NCI-H1048 (cell line): ENCODE measurements at regions not wholly inside any gene's neighbourhood (a gene's known extent, or its start where the extent isn't known, plus 50 kb on each side); places are given as distances from the start of the nearest gene placed in this dataset.
"Not testable (repeated sequence)": the region's sequence is repeated elsewhere in the genome, so short reads cannot be mapped to it uniquely, and the experiment has no call there.

Experiments used
- DNase-seq: peaks from one replicate; lab custom pipeline; 2025; lab: John Stamatoyannopoulos, UW

DNA sequence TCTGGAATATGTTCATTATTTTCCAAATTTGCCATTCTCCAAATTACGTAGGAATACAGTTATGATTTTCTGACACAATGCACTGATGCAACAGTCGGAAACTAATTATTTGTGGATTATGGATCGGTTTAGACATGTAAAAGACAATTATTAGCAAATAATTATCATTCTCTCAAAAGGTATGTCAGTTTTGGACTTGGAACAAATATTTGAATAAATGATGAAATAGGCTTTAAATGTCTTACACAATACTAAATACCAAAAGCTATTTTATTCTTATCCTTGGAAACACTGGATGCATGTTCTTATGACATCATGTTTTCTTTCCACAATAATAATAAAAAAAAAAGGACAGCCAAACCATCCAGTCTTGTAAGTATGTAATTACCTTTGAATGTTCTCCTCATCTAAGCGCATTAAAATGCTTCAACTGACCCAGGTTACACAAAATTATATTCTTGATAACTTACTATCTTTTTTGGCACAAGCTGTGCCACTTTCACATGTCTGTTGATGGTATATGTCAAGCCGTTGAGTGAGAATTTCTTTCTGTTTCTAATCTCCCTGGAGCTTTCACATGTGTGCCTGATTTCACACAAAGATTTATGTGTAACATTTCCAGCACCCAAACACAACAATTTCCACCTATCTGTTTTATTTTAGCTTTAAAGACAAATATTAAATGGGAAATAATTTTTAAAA lies 238.5 kb upstream of the ZNF385D start:
- no peak for DNase-seq

DNA sequence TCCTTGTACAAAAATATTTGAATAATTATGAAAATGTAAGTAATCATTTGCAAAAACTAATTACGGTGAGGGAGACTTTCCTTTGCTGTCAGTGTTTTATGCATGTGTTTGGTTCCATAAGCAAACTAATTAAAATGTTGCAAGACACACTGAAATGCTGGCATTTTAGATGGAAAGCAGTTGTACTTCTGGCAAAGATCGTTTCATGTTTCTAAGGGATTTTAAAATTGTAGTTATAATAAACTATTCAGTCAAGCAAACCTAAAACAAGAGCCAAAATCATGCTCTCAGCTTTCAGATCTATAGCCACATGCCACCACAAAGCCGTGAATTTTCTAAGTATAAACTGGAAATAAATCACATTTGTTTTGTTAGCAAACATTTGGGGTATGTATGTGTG lies 240.1 kb upstream of the ZNF385D start:
- no peak for DNase-seq

DNA sequence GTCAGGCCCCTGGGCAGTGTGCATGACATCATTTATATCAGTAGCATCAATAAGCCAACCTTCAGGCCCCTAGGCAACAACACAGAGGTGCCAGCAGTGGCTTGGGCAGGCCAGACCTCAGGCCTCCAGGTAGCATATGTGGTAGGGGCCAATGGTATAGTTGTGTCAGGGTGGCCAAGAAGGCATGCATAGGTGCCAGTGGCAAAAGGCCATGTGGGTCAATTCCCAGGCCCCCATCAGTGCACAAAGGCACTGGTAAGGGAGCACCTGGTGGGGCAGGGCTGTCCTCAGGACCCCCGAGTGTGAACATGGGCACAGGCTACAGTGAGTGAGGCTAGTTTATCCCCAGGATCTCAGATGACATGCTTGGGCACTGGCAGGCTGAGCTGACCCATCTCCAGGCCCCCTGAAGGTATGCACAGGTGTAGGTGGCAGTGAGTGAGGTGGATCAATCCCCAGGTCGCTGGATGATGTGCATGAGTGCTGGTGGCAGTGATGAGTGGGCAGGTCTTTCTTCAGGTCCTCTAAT lies 244.1 kb upstream of the ZNF385D start:
- DNase-seq: no peak

DNA sequence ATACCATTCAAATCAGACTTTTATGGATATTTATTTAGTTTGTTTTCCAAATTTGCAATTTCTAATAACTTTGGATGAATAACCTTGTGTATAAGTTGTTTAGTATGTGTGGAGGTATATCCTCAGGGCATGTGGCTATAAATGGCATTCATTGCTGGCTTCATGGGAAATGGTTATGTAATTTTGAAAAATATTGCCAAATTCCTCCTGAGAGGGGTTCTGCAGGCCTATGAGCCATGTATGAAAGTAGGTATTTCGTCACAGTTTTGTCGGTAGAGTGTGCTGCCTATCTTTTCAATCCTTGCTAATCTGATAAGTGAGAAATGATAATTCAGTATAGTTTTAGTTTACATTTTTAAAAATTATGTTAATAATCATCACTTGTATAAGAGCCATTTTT lies 256.4 kb upstream of the ZNF385D start:
- DNase-seq: no peak

DNA sequence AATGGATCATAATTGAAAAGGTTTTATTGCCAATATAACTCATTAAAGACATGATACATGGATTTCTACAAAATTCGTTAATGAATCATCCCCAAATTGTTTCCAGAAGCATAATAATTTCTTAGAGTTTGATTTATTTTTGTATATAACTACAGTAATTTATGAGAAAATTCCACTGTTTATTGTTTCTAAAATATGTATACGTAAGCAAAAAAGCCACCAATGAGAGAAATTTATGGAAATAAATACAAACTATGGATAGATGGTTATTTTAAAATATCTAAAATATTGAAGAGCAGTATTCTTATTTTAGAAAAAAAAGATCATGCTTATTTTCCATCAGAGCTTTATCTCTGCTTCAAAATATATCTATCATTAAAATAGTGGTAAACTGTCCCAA lies 260.0 kb upstream of the ZNF385D start:
- DNase-seq: no peak

DNA sequence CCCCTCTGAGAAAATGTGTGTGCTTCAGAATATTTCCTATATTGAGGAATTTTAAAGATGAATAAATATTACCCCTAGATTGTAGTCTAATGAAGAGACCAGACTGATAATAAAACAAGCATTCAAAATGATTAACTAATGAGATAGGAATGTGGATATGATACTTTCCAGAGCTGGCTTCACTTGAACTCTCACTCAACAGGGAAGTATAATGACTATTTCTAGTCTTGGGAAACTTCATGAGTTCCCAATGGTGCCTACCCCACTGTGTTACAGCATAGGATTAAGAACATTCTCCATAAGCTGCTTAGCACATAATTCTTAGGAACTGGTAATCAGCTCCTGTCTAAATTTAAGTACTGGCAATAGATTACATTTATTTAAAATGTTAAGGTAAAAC lies 261.5 kb upstream of the ZNF385D start:
- DNase-seq: no peak

DNA sequence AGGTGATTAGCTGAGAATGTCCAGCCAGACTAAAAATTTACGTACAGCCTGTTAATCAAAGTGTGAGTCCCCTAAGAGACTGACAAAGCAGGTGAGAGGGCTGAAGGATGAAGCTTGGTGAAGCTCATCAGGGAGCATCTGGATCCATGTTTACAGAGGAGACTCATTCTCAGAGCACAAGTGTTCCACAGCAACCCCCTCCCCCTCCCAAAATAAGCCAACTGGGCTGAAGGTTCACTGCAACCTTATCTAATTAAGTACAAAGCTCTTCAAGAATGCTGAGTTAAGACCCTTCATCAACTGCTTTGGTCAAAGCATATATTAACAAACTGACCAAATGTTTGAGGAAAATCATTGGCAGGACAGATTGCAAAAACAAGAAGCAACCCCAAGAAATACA lies 262.6 kb upstream of the ZNF385D start:
- no peak for DNase-seq

DNA sequence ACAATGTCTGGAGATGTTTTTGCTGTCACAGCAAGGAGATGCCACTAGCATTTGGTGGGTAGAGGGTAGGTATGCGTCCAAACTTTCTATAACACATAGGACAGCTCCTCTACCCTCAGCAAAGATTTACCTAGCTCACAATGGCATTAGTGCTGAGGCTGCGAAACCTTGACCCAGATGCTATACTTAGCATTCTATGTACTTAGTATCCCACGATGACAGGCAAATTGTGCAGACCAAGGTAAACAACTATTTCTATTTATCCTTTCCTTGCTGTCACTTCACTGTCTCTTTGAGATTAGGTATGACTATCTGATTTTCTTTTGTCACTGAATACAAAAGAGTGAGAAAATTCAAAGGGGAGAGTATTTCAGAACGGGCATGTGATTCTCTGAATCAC lies 265.2 kb upstream of the ZNF385D start:
- DNase-seq: no peak

DNA sequence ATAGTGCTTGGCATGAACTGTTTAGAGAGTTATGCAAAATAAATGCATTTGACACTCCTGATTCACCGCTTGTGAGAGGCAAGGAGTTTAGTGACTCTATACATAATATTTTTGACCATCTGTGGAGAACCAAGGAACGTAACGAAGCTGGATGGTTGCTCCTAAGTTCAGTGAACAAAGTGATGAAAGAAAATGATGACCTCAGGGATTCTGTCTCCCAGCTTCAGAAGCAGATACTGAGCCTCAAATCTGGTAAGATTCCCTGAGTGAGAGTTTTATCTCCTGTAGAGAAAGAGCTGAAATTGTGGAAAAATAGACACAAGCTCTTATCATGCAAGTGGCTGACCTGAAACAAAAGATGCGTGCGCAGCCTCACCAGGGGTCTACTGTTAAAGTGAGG lies 273.6 kb upstream of the ZNF385D start:
- DNase-seq: not testable (repeated sequence)

DNA sequence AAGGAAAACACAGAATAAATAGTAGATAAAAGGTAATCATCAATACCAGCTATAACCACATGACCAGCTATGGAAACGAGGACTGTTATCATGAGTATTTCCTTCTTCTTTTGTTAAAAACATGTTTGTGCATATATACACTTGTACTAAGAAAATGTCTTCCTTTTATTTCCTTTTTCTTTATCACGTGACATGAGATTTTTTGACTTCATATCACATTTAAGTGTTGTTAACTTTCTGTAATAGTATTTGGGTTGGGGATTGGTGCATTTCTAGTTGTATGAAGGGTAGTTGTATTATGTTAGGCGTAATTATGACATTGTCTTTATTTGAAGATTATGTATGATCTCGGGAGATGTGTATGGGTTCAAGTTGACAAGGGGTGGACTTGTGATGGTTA lies 278.5 kb upstream of the ZNF385D start:
- no peak for DNase-seq

DNA sequence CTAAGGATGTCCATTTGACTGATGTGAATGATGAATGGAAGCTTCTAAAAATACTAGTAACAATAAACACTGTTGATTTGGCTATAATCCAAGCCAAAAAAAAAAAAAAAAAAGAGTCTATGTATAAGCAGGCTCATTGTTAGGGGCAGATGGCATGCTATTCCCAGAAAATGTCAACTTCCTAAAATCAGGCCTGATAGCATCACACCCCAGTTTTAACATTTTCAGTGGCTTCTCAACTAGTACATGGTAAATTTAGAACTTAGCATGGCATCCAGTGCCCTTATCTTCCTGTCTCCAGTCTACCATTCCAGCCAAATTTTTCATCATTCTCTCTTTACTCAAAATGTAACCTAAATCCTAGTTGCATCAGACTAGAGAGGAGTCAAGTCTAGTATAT lies 288.2 kb upstream of the ZNF385D start:
- no peak for DNase-seq

DNA sequence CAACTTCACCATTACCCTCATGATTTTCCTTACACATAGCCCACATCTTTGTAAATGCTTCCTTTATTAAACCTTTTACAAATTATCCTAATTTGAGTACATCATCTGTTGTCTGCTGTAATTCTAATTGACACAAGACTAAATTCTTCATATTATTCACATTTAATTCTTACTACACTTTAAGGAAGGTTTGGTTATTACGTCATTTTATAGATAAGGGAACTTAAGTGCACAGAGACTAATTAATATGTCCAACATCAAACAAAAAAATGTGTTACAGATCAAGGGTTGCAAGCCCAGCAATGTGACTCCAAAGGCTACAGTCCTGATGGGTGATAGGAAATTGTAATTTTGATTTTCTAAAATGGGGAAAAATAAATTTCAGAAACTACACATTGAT lies 289.1 kb upstream of the ZNF385D start:
- DNase-seq: no peak

DNA sequence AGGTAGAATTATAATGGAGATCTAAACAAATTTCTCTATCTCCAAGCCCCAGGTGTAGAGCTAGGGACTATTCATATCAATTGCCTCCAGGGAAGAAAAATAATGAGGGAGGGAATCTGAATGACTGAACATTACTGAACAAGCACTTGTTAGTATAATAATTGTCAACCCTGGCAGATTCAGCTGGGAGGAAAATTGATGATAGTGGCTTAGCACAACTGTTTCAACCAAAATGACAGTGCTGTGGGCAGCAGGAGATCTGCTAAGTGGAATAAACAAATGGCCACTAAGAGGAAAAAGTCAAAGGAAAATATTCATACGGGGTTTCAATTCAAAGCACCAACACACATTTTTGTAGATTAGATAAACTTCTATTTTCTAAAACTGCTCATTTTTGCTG lies 294.9 kb upstream of the ZNF385D start:
- no peak for DNase-seq

DNA sequence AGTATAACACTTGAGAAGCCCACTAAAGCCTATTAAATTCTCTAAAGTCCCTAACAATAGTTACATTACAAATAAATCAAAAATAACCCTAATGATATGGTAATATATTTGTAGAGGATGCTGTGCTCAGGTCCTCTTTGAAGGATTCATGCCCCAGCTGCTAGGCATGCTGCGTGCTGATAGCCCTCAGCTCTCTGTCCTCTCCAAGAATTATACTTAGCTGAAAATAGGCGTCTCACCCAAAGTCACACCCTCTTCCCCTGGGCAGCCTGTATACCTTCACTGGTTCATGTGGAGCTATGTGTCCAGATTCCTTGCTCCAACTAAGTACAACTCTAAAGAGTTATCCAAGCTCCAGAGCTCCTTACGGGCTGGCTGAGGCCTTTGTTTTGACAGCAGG lies 312.5 kb upstream of the ZNF385D start:
- no peak for DNase-seq

DNA sequence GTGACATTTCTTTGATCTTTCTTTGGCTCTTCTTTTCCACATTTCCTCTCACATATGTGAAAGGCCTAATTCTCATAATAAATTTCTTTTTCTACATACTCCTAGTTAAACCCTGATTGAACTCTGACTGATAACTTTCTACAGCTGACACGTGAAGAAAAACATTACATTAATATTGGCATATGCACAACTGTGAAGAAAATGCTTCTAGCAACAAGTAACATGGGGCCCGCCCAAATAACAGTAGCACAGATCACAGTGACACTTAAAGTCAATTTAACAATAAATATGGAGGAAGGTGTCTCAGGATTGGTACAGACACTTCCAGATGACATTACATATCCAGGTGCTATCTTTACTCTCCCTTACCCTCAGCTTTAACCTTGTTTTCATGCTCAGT lies 317.6 kb upstream of the ZNF385D start:
- no peak for DNase-seq

DNA sequence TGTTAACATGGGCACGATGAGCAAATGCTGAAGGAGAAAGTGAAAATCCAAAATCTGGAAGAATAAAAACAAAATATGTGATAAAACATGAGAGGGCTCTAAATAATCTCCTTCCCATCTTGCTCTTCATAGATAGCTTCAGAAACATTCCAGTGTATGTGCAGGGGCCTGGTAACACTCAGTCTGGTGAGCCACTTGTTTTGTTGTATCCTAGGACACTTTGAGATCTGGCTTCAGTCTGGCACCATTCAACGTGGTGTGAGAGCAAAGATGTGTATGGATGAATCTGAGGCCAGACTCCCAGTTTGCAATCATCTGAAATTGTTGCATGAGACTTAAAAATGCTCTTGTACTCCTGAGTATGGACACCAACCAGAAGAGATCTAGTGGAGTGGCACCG lies 337.2 kb upstream of the ZNF385D start:
- DNase-seq: no peak

DNA sequence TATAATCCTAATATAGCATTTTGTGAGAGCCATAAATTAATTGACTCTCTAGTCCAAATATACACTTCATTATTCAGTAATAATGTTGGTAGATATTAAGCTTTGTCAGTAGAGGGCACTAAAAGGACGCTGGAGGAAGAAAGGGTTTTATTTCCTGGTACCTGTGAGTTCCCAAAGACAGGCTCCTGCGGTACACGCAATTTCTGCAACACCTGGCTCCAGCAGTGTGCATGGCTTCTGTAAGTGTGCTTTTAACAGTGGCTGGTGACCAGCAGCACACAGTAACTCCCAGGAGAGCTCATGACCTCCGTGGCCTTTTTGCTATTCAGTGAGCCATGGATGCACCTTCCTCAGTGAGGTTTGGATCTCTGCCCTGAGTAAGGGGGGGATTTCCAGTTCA lies 338.3 kb upstream of the ZNF385D start:
- DNase-seq: no peak

DNA sequence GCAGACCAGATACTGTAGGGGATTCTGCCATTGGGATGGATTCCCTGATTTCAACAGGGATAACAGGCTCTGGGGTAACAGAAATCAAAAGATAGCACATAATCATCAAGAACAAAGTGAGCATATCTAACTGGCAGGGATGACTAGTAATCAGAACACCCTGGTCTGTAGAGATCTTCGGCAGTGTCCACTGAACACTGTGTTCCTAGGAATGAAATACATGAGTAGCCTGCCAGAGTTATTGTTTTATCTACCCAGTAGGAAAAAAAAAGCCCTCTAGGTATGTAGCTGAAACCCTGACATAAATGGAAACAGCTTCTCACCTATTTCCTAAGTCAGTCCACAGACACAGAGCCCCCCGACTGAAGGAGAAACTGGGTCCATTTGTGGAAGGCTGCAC lies 340.3 kb upstream of the ZNF385D start:
- no peak for DNase-seq

DNA sequence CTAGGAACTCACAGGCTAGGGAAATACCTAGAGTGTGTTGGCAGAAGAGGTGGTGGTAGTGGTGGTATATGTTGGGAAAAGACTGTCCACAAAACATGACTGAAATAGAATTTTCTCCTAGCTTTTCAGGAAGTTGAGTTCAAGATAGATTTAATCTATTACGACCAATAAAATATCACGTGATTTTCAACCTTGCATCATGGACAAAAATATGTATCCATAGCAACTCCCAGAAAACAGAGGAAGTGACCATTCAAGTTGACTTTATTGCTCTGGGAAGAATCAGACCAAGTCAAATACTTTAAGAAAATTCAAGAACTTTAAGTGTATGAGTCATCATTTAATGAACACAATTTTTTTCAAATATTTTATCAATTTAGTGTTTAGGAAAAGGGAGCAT lies 347.0 kb upstream of the ZNF385D start:
- no peak for DNase-seq

DNA sequence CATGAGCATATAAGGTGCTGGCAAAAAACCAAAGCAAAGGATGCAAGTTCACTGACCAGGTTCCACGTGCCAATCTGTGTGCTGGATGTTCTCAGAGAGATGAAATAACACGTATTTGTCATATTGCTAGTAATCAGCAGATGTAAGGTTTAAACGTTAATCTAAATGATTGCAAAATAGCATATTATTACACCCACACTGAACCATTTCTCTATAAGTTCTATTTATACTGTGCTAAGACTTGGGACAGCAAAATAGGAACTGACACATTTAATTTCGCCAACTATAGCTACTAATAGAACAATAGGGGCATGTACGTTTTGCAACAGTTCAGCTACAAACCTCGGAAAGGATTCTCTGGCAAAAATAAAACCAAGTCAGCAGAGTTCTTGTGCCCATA lies 350.3 kb upstream of the ZNF385D start:
- DNase-seq: no peak

DNA sequence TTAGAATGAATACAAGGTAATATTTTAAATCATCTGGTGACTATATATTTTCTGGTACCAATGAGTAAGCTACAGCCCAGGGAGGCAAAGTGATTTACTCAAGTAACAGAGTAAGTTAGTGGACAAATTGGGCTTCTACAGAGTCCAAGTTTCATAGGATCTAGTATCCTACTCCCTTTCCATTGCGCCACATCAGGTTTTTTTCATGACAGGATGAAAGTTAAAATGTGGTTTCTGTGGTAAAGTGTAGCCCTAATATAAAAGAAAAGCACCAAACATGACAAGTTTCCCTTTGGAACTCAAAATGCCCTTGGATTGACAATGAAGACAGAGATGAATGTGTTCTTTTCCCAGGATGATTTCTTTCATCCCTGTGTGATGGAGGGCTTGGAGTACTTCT lies 350.8 kb upstream of the ZNF385D start:
- no peak for DNase-seq

DNA sequence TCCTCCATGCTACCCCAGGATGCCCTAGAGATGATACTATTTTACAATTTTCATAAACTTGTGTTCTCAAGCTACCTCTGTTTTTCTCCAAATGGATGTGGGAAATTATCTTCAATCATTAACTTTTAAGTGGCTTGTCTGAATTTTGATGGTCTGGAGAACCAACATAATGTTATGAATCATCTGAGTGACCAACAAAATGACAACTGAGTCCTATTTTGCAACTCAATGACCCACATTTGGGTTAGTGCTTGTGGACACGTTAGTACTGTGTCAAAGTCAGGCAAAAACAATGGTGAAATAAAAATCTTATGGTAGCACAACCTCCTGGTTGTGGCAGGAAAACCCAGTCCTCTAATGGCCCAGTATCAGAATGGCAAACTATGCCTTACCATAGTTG lies 352.4 kb upstream of the ZNF385D start:
- no peak for DNase-seq

DNA sequence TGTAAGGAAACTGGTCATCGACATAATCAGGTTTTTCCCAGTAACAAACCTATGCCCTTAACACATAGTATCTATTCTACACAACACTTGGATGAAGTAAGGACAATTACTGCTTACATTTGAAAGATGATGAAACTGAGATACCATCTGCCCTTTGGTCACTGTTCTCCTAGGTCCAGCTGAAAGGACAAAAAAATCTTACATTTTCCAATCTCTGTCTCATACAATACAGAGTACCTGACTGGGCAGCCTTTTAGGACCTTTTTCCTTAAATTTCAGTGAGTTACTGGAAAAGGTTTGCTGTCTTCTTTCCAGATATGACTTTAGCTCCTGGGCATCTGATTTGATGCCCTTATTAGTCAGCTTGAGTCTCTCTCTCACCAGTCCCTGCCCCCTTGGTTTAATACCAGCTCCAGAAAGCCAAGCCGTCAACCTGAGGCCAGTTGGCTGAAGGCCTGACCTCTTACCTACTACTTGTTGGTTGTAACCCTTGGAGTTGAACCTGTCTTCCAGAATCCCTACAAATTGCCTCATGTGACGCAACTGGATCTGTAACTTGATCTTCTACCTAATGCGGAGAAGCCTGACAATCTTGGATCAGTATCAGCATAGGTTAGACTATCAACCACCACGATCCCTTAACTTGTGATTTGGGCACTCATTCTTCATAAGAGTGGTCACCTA lies 355.3 kb upstream of the ZNF385D start:
- DNase-seq: no peak

DNA sequence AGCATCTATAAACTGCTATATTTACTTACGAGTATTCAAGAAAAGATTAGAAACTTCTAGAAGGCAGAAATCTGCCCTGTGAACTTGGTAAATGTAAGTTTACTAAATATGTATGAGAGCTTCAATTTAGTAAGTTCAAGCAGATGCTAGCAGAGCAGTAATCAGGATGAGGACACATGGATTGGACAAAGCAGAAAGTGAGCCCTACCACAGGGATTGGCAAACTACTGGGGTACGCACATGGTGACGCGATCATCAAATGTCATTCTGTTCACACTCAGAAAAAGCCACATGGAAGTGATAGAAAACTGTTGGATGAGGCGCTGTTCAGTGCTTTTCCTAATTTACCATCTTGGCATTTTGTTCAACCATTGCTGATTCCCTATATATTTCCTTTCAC lies 360.2 kb upstream of the ZNF385D start:
- DNase-seq: no peak
